M059J (cell line): ENCODE measurements at regions not wholly inside any gene's neighbourhood (a gene's known extent, or its start where the extent isn't known, plus 50 kb on each side); places are given as distances from the start of the nearest gene placed in this dataset.
"Not testable (repeated sequence)": the region's sequence is repeated elsewhere in the genome, so short reads cannot be mapped to it uniquely, and the experiment has no call there.

ENCODE experiments used
- DNase-seq: peaks from one replicate; pipeline ENCODE4 v3.0.0-alpha.2; 2012; ENCODE audit warnings: low read depth

- no peak for DNase-seq
Measured at GRCh38 chr2:219832904-219833303, 205.5 kb downstream of the SLC4A3 start.

GRCh38 chr2:219835493-219835892, 208.1 kb downstream of the SLC4A3 start:
- DNase-seq: no peak

GRCh38 chr2:219836647-219837177, 209.3 kb downstream of the SLC4A3 start:
- peak; percentile 49 for DNase-seq

- no peak for DNase-seq
Measured at GRCh38 chr2:219844401-219845091, 217.1 kb downstream of the SLC4A3 start.

- DNase-seq: no peak
Measured at GRCh38 chr2:219848882-219849281, 221.5 kb downstream of the SLC4A3 start.

- no peak for DNase-seq
Measured at GRCh38 chr2:219851169-219851568, 223.7 kb downstream of the SLC4A3 start.

GRCh38 chr2:219851801-219852481, 224.5 kb downstream of the SLC4A3 start:
- DNase-seq: peak; percentile 94

GRCh38 chr2:219852626-219853025, 225.2 kb downstream of the SLC4A3 start:
- no peak for DNase-seq

GRCh38 chr2:219856602-219857001, 229.2 kb downstream of the SLC4A3 start:
- DNase-seq: no peak

- no peak for DNase-seq
Measured at GRCh38 chr2:219857751-219858150, 230.3 kb downstream of the SLC4A3 start.

- no peak for DNase-seq
Measured at GRCh38 chr2:219861307-219861706, 233.9 kb downstream of the SLC4A3 start.

- no peak for DNase-seq
Measured at GRCh38 chr2:219864154-219864553, 236.7 kb downstream of the SLC4A3 start.

GRCh38 chr2:219868635-219869034, 241.2 kb downstream of the SLC4A3 start:
- DNase-seq: peak; percentile 78

GRCh38 chr2:219870041-219870440, 242.6 kb downstream of the SLC4A3 start:
- peak; percentile 55 for DNase-seq

GRCh38 chr2:219871351-219871750, 243.9 kb downstream of the SLC4A3 start:
- DNase-seq: no peak

- DNase-seq: no peak
Measured at GRCh38 chr2:219875036-219875435, 247.6 kb downstream of the SLC4A3 start.

GRCh38 chr2:219875986-219876385, 248.6 kb downstream of the SLC4A3 start:
- DNase-seq: not testable (repeated sequence)

GRCh38 chr2:219876931-219877330, 249.5 kb downstream of the SLC4A3 start:
- no peak for DNase-seq

- DNase-seq: no peak
Measured at GRCh38 chr2:219877728-219878127, 250.3 kb downstream of the SLC4A3 start.

GRCh38 chr2:219878516-219878915, 251.1 kb downstream of the SLC4A3 start:
- no peak for DNase-seq

GRCh38 chr2:219881851-219882250, 254.4 kb downstream of the SLC4A3 start:
- no peak for DNase-seq

GRCh38 chr2:219886615-219887014, 259.2 kb downstream of the SLC4A3 start:
- peak; percentile 63 for DNase-seq

GRCh38 chr2:219887870-219888269, 260.4 kb downstream of the SLC4A3 start:
- peak; percentile 63 for DNase-seq
